ENCODE measurements at regions not wholly inside any gene's neighbourhood (a gene's known extent, or its start where the extent isn't known, plus 50 kb on each side); places are given as distances from the start of the nearest gene placed in this dataset.

GRCh38 chr18:43961722-43962121 lies 684.4 kb upstream of the SYT4 start:
- no peaks in the 10 kb centered on the region for H3K27me3 ChIP-seq
- DNase-seq (ENCODE audit: low spot score in 2 of 2), result no peak
- no peaks in the 10 kb centered on the region for H3K4me1 ChIP-seq
- no peak overlapping the region for H3K27ac ChIP-seq
- H3K4me3 ChIP-seq, result no peak overlapping the region
- no peaks in the 10 kb centered on the region for H3K9me3 ChIP-seq
- TF ChIP-seq POLR2A (IDR thresholded peaks at IDR 0.05) (no peak), EP300 (IDR thresholded peaks at IDR 0.05) (no peak), POLR2AphosphoS5 (IDR thresholded peaks at IDR 0.05) (no peak)
- TF ChIP-seq, protein P1, sequence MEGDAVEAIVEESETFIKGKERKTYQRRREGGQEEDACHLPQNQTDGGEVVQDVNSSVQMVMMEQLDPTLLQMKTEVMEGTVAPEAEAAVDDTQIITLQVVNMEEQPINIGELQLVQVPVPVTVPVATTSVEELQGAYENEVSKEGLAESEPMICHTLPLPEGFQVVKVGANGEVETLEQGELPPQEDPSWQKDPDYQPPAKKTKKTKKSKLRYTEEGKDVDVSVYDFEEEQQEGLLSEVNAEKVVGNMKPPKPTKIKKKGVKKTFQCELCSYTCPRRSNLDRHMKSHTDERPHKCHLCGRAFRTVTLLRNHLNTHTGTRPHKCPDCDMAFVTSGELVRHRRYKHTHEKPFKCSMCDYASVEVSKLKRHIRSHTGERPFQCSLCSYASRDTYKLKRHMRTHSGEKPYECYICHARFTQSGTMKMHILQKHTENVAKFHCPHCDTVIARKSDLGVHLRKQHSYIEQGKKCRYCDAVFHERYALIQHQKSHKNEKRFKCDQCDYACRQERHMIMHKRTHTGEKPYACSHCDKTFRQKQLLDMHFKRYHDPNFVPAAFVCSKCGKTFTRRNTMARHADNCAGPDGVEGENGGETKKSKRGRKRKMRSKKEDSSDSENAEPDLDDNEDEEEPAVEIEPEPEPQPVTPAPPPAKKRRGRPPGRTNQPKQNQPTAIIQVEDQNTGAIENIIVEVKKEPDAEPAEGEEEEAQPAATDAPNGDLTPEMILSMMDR (IDR thresholded peaks at IDR 0.05), result no peak
- no peaks in the 10 kb centered on the region for H3K36me3 ChIP-seq
- WGBS, result 50% methylated on average over 3 of the region's 3 CpGs

GRCh38 chr18:43964666-43965065 lies 687.4 kb upstream of the SYT4 start:
- H3K4me1 ChIP-seq, result no peaks in the 10 kb centered on the region
- no peaks in the 10 kb centered on the region for H3K36me3 ChIP-seq
- H3K4me3 ChIP-seq, result no peak overlapping the region
- WGBS, result 90% methylated on average over 1 of the region's 1 CpG
- H3K27ac ChIP-seq, result no peak overlapping the region
- H3K27me3 ChIP-seq, result no peaks in the 10 kb centered on the region
- no peaks in the 10 kb centered on the region for H3K9me3 ChIP-seq
- no peak for TF ChIP-seq POLR2A (IDR thresholded peaks at IDR 0.05)
- TF ChIP-seq, protein P1 (IDR thresholded peaks at IDR 0.05), result no peak
- TF ChIP-seq EP300 (IDR thresholded peaks at IDR 0.05), result no peak
- TF ChIP-seq POLR2AphosphoS5 (IDR thresholded peaks at IDR 0.05), result no peak
- no peak for DNase-seq (ENCODE audit: low spot score in 2 of 2)

GRCh38 chr18:43965691-43966090 lies 688.4 kb upstream of the SYT4 start:
- 82% methylated on average over 4 of the region's 4 CpGs for whole genome bisulfite sequencing
- no peak overlapping the region for H3K27ac ChIP-seq
- no peak overlapping the region for H3K4me3 ChIP-seq
- no peaks in the 10 kb centered on the region for H3K4me1 ChIP-seq
- H3K9me3 ChIP-seq, result no peaks in the 10 kb centered on the region
- DNase-seq (ENCODE audit: low spot score in 2 of 2), result no peak
- H3K27me3 ChIP-seq, result no peaks in the 10 kb centered on the region
- H3K36me3 ChIP-seq, result no peaks in the 10 kb centered on the region
- TF ChIP-seq EP300 (IDR thresholded peaks at IDR 0.05), result no peak
- TF ChIP-seq, protein P1 (IDR thresholded peaks at IDR 0.05), result no peak
- TF ChIP-seq POLR2A (IDR thresholded peaks at IDR 0.05), result no peak
- TF ChIP-seq POLR2AphosphoS5 (IDR thresholded peaks at IDR 0.05), result no peak

DNA sequence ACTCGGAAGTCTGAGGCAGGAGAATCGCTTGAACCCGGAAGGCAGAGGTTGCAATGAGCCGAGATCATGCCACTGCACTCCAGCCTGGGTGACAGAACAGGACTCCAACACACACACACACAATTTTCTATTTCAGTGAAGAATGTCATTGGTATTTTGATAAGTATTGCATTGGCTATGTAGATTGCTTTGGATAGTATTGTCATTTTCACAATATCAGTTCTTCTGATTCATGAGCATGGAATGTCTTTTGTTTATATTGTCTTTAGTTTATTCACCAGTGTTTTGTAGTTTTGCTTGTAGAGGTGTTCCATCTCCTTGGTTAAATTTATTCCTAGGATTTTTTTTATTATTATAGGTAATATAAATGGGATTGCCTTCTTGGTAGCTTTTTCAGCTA lies 693.4 kb upstream of the SYT4 start:
- H3K4me3 ChIP-seq, result no peak overlapping the region
- H3K27me3 ChIP-seq, result no peaks in the 10 kb centered on the region
- 94% methylated on average over 4 of the region's 4 CpGs for WGBS
- H3K9me3 ChIP-seq, result no peaks in the 10 kb centered on the region
- H3K27ac ChIP-seq, result no peak overlapping the region
- H3K36me3 ChIP-seq, result no peaks in the 10 kb centered on the region
- TF ChIP-seq, protein P1 (IDR thresholded peaks at IDR 0.05), result no peak
- TF ChIP-seq EP300 (IDR thresholded peaks at IDR 0.05) (no peak), POLR2A (IDR thresholded peaks at IDR 0.05) (no peak), POLR2AphosphoS5 (IDR thresholded peaks at IDR 0.05) (no peak)
- no peaks in the 10 kb centered on the region for H3K4me1 ChIP-seq
- DNase-seq (ENCODE audit: low spot score in 2 of 2), result no peak

DNA sequence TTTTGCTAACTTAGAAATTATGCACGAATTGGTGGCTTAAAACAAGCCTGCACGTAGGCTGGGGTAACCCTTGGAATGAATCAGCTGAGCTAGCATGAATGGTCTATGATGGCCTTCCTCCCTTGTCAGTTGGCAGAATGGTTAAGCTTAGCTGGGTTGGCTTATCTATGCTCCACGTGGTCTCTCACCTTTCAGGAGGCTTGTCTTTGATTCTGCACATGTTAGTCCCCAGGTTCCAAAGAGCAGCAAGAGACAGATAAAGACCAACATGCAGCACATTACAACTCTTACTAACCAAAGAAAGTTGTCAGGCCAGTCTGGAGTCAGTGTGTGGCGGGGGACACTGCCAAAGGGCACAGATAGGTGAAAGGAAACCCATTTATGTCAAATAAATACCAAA lies 700.9 kb upstream of the SYT4 start:
- no peaks in the 10 kb centered on the region for H3K27me3 ChIP-seq
- H3K9me3 ChIP-seq, result no peaks in the 10 kb centered on the region
- H3K36me3 ChIP-seq, result no peaks in the 10 kb centered on the region
- 88% methylated on average over 3 of the region's 4 CpGs for WGBS
- no peak for DNase-seq (ENCODE audit: low spot score in 2 of 2)
- no peaks in the 10 kb centered on the region for H3K4me1 ChIP-seq
- no peak for TF ChIP-seq POLR2AphosphoS5 (IDR thresholded peaks at IDR 0.05)
- no peak for TF ChIP-seq POLR2A (IDR thresholded peaks at IDR 0.05)
- no peak for TF ChIP-seq EP300 (IDR thresholded peaks at IDR 0.05)
- TF ChIP-seq, protein P1 (IDR thresholded peaks at IDR 0.05), result no peak
- no peak overlapping the region for H3K27ac ChIP-seq
- H3K4me3 ChIP-seq, result no peak overlapping the region

Measured in suprapubic skin (tissue), 4 donors.